Caco-2 (cell line): ENCODE measurements at regions not wholly inside any gene's neighbourhood (a gene's known extent, or its start where the extent isn't known, plus 50 kb on each side); places are given as distances from the start of the nearest gene placed in this dataset.

Experiments
- BruUV-seq: library from RNA; stranded (reverse); fragments of 400-500 nt; replicated peaks from 2 replicates; lab custom pipeline; 2021; lab: Mats Ljungman, UMichigan
- CTCF ChIA-PET: fragments of 300-600 bp; sonication (Branson Sonifier 250); formaldehyde crosslinking; loops from one replicate; lab custom pipeline; 2022; ENCODE audit warnings: antibody characterized with exemption; lab: Charles Lee
- POLR2A ChIA-PET: fragments of 300-600 bp; sonication (Branson Sonifier 250); formaldehyde crosslinking; loops from one replicate; lab custom pipeline; 2022; ENCODE audit warnings: antibody characterized with exemption; lab: Charles Lee
- DNase-seq, 2 experiments: peaks; one replicate each; pipeline versions ENCODE4 v3.0.0 to v3.0.0-alpha.2; 2020 to 2022
- H3K27me3 ChIP-seq: replicated peaks from 2 replicates; pipeline ENCODE4 v1.6.0; 2011; ENCODE audit warnings: low read length; ENCODE audit not compliant: control insufficient read depth, insufficient read depth
- H3K36me3 ChIP-seq: 2 replicates; pipeline ENCODE4 v1.5.1; 2011; ENCODE audit warnings: low read length; ENCODE audit not compliant: control insufficient read depth, insufficient read depth
- H3K4me1 ChIP-seq: fragments of 250-450 bp; sonication (Bioruptor Pico); 2 replicates; pipeline ENCODE4 v1.5.1; 2020; ENCODE audit warnings: mild to moderate bottlenecking
- H3K4me3 ChIP-seq: 2 replicates; pipeline ENCODE4 v1.5.1; 2011; ENCODE audit warnings: low read depth, mild to moderate bottlenecking, control low read depth, low read length
- H3K9me3 ChIP-seq: fragments of 250-450 bp; sonication (Bioruptor Pico); 2 replicates; pipeline ENCODE4 v1.5.1; 2020; ENCODE audit warnings: mild to moderate bottlenecking, moderate library complexity
- H3K27ac Mint-ChIP-seq: one replicate; pipeline ENCODE4 v1.8.0; 2022; ENCODE audit warnings: mixed read lengths; ENCODE audit not compliant: unreplicated experiment
- H3K27me3 Mint-ChIP-seq: one replicate; pipeline ENCODE4 v1.8.0; 2022; ENCODE audit warnings: mixed read lengths; ENCODE audit not compliant: insufficient read depth, unreplicated experiment
- H3K36me3 Mint-ChIP-seq: one replicate; pipeline ENCODE4 v1.8.0; 2022; ENCODE audit warnings: mild to moderate bottlenecking, mixed read lengths; ENCODE audit not compliant: insufficient read depth, unreplicated experiment
- H3K4me1 Mint-ChIP-seq: one replicate; pipeline ENCODE4 v1.8.0; 2022; ENCODE audit warnings: low read depth, mixed read lengths; ENCODE audit not compliant: unreplicated experiment
- H3K4me3 Mint-ChIP-seq: one replicate; pipeline ENCODE4 v1.8.0; 2022; ENCODE audit warnings: mild to moderate bottlenecking, moderate library complexity, mixed read lengths; ENCODE audit not compliant: unreplicated experiment
- H3K9me3 Mint-ChIP-seq: one replicate; pipeline ENCODE4 v1.8.0; 2022; ENCODE audit warnings: mixed read lengths; ENCODE audit not compliant: unreplicated experiment
- CTCF ChIP-seq, 2 experiments: fragments of 200-600 bp in 1 of 2; IDR thresholded peaks; 1 replicate in 1 of 2; 2 replicates in 1 of 2; pipeline versions ENCODE4 v1.5.1 to v1.8.0; 2011 to 2022; ENCODE audit warnings: antibody characterized with exemption in 1 of 2, control low read depth in 1 of 2, inconsistent platforms in 1 of 2, low read depth in 1 of 2, low read length in 1 of 2, mild to moderate bottlenecking in 1 of 2, moderate library complexity in 1 of 2; ENCODE audit not compliant: insufficient read depth in 1 of 2, severe bottlenecking in 1 of 2, unreplicated experiment in 1 of 2
- intact Hi-C: fragments of 100-400 bp; cut with micrococcal nuclease; formaldehyde crosslinking; loops from one replicate; pipeline ENCODE4 v1.10.0; 2022; ENCODE audit not compliant: unreplicated experiment

GRCh38 chr9:79020276-79020675 is 551.5 kb upstream of the TLE4 start:
- ChIA-PET CTCF (no interaction called here), POLR2A (no interaction called here)
- intact Hi-C loops, result no loop called here
- H3K4me3 ChIP-seq, result no peak overlapping the region
- H3K27me3 Mint-ChIP-seq, result no peaks in the 10 kb centered on the region
- no peaks in the 10 kb centered on the region for H3K36me3 ChIP-seq
- no peak overlapping the region for H3K4me3 Mint-ChIP-seq
- H3K4me1 Mint-ChIP-seq, result no peaks in the 10 kb centered on the region
- no TSS peak for BruUV-seq
- no peaks in the 10 kb centered on the region for H3K27me3 ChIP-seq
- no peaks in the 10 kb centered on the region for H3K9me3 ChIP-seq
- no peaks in the 10 kb centered on the region for H3K9me3 Mint-ChIP-seq
- H3K27ac Mint-ChIP-seq, result no peak overlapping the region
- no peaks in the 10 kb centered on the region for H3K4me1 ChIP-seq
- TF ChIP-seq CTCF (IDR thresholded peaks at IDR 0.05; ENCODE audit: insufficient read depth in 1 of 2, low read depth in 1 of 2, low read length in 1 of 2, severe bottlenecking in 1 of 2, unreplicated experiment in 1 of 2), result no peak
- DNase-seq, result no peak
- no peaks in the 10 kb centered on the region for H3K36me3 Mint-ChIP-seq

- DNase-seq, result no peak
- ChIA-PET CTCF (no interaction called here), POLR2A (no interaction called here)
- Histone ChIP-seq H3K27me3 (no peaks in the 10 kb centered on the region), H3K4me1 (no peaks in the 10 kb centered on the region), H3K4me3 (no peak overlapping the region), H3K9me3 (no peaks in the 10 kb centered on the region), H3K36me3 (no peaks in the 10 kb centered on the region)
- no peaks in the 10 kb centered on the region for H3K9me3 Mint-ChIP-seq
- no peaks in the 10 kb centered on the region for H3K36me3 Mint-ChIP-seq
- H3K4me1 Mint-ChIP-seq, result no peaks in the 10 kb centered on the region
- no peak overlapping the region for H3K4me3 Mint-ChIP-seq
- no TSS peak for BruUV-seq
- intact Hi-C loops, result no loop called here
- H3K27ac Mint-ChIP-seq, result no peak overlapping the region
- no peaks in the 10 kb centered on the region for H3K27me3 Mint-ChIP-seq
- TF ChIP-seq CTCF (IDR thresholded peaks at IDR 0.05; ENCODE audit: insufficient read depth in 1 of 2, low read depth in 1 of 2, low read length in 1 of 2, severe bottlenecking in 1 of 2, unreplicated experiment in 1 of 2), result no peak
These were observed 550.7 kb upstream of the TLE4 start for GRCh38 chr9:79021084-79021483.

GRCh38 chr9:79023134-79023580 is 548.6 kb upstream of the TLE4 start:
- H3K9me3 ChIP-seq, result no peaks in the 10 kb centered on the region
- Mint-ChIP-seq H3K27me3 (no peaks in the 10 kb centered on the region), H3K4me3 (no peak overlapping the region), H3K4me1 (no peaks in the 10 kb centered on the region), H3K27ac (no peak overlapping the region), H3K9me3 (no peaks in the 10 kb centered on the region), H3K36me3 (no peaks in the 10 kb centered on the region)
- TF ChIP-seq CTCF (IDR thresholded peaks at IDR 0.05; ENCODE audit: insufficient read depth in 1 of 2, low read depth in 1 of 2, low read length in 1 of 2, severe bottlenecking in 1 of 2, unreplicated experiment in 1 of 2), result no peak
- no peaks in the 10 kb centered on the region for H3K4me1 ChIP-seq
- CTCF ChIA-PET, result no interaction called here
- DNase-seq, result no peak
- intact Hi-C loops, result no loop called here
- H3K36me3 ChIP-seq, result no peaks in the 10 kb centered on the region
- no peaks in the 10 kb centered on the region for H3K27me3 ChIP-seq
- no TSS peak for BruUV-seq
- H3K4me3 ChIP-seq, result no peak overlapping the region
- POLR2A ChIA-PET, result no interaction called here
